DMS53 treated with DMSO at 0.1 percent for 48 hours (cell line): ENCODE measurements at regions not wholly inside any gene's neighbourhood (a gene's known extent, or its start where the extent isn't known, plus 50 kb on each side); places are given as distances from the start of the nearest gene placed in this dataset.

Experiments used
- DNase-seq: peaks from one replicate; lab custom pipeline; 2025; ENCODE audit not compliant: unreplicated experiment; lab: John Stamatoyannopoulos, UW

DNA sequence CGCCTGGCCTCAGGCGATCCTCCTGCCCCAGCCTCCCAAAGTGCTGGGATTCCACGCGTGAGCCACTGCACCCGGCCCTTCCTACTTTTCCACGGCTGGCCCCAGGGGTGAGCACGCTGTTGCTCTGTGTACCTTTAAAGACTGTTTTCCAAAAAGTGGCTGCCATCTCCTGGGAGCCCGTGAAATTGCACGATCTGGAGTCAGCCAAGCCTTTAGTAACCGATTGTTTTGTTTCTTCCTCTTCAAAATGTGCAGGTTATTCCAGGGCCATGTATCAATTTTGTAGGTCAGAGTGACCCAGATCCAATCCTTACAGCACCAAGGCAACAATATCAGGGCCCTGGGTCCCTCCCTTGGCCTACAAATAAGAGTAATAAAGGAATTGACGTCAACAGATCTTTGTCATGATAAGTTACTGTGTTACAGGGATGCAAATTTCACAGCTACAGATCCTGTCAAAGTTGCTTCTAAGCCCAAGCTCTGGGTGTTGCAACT, 135.6 kb upstream of the ZNF236 start:
- DNase-seq: peak; percentile 86

GRCh38 chr18:76685860-76686259, 136.5 kb upstream of the ZNF236 start:
- DNase-seq: no peak

DNA sequence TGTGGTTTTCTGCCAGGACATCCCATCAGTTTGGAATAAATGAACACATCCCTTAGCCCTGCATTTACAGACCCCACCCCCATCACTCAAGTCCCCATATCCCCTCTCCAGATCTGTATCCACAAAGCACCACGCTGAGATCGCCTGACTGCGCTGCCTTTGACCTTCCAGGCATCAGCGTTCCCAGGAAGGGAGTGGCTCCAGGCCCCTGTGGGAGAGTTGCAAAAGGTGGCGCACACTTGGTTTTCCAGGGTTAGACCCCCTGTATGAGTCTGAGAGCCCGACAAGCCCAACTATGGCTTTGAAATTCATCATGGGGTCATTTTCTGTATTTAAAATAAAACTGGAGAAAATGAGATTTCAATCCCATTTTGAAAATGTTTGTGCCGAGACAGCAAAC, 137.0 kb upstream of the ZNF236 start:
- DNase-seq: no peak

- DNase-seq: no peak
These were observed 138.1 kb upstream of the ZNF236 start for GRCh38 chr18:76684265-76684664.

DNA sequence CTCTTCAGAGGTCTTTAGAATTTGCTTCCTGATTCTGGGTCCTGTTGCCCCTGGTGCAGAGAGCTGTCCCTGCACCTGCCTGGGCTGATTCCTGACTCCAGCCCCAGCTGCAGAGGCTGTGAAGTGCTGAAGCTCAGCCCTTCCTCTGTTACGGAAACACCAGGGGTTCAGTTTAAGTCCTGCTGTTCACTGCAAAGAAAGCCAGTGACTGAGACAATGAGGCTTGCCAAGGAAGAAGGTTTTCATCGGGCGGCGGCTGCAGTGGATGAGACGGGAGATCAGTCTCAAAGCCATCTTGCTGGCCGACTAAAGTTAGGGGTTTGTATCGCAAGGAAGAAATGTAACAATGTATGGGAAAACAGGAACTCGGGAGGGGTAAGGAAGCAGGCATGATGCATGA, 142.4 kb upstream of the ZNF236 start:
- DNase-seq: no peak

- DNase-seq: no peak
These were observed 143.1 kb upstream of the ZNF236 start for GRCh38 chr18:76679259-76679658.

DNA sequence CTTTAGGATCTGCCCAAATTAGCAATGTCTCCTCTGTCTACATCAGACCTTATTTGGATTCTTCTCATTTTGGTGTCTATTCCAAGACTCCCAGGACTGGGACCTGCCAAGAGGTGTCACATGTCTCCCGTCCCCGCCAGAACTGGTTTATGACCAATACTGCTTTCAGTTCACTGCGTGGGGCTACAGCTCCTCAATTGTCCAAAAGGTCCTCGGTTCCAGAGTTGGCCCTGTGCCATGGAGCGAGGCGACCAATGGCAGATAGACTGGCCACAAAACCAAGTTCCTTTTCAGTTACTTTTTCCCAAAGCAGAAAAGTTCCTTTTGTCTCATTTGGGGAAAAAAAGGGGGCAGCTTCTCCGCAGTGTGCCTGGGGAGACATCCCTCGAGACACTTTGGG, 144.1 kb upstream of the ZNF236 start:
- no peak for DNase-seq

- no peak for DNase-seq
These were observed 147.8 kb upstream of the ZNF236 start for GRCh38 chr18:76674596-76674995.

DNA sequence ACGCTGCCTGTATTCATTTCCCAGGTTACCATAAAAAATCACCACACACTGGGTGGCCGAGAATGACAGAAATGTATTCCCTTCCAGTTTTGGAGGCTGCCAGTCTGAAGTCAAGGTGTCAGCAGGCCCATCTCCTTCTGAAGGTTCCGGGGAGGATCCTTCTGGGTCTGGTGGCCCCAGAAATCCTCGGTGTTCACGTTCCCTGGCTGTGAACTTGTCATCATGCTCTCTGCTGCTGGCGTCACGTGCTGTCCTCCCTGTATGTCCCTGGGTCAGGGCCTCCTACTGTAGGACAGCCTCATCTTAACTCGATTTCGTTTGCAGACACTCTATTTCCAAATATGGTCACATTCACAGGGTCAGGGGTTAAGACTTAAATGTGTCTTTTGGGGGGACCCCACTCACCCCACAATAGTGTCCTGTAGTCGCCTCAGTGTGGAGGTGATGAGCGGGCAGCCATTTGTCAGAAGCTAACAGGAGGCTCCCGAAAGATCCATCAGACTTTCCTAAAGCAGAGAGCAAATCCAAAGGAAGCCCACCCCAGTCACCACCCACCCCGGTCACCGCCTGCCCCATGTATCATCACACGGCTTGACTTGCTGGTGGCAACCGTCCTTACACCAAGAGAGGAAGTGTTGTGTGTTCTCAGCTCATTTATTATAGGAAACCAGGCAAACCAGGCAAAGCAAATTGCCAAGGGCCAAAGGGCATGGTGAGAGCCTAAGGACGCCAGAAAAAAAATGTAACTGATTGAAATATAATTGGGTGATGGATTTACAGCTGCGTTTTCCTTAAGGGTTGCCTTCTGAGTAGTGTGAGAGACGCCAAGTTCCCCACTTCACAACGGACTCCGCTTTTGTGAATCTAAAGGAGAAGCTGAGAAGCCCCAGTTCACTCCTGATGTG, 148.8 kb upstream of the ZNF236 start:
- DNase-seq: no peak

GRCh38 chr18:76672627-76673026, 149.7 kb upstream of the ZNF236 start:
- DNase-seq: peak; percentile 47

DNA sequence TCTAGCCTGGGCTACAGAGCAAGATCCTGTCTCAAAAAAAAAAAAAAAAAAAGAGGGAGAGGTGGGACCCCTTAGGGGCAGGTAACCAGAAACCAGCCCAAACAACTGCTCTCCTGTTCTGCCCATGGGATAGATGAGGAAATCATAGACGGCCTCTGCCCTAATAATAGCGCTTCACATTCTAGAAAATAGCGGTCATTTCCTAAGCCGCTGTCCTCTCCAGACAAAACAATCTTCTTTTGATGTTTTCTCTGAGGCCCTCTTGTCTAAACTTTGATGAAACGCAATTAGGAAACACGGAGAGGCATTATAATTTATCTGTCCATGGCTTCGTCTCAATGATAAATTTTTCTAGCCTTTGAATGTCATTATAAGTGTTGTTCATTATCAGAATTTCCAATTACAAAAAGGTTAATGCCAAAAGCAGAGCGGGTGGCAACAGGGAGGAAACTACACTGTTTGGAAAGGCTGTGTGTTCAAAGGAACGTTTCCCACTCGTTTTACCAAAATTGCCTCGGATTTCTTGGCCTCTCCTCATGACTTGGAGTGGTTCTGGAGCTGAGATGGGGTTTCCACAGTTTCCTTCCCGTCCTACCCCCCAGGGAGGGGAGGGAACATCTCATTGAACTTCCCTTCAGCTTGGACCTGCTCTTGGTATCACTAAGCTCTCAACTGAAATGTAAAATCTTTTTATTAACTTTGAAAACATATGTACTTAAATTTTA, 151.6 kb upstream of the ZNF236 start:
- DNase-seq: no peak

GRCh38 chr18:76668546-76668945, 153.8 kb upstream of the ZNF236 start:
- DNase-seq: no peak

DNA sequence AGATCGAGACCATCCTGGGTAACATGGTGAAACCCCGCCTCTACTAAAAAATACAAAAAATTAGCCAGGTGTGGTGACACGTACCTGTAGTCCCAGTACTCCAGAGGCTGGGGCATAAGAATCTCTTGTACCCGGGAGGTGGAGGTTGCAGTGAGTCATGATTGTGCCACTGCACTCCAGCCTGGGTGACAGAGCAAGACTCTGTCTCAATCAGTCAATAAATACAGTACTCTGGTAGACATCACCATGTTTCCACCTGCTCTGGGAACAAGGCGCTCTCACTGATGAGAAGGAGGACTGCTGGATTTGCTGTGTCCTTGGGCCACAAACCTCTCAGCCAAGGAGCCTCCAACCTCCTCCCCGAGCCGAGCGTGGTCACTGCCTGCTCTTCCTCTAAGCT, 154.2 kb upstream of the ZNF236 start:
- DNase-seq: no peak

GRCh38 chr18:76667603-76668002, 154.8 kb upstream of the ZNF236 start:
- no peak for DNase-seq

DNA sequence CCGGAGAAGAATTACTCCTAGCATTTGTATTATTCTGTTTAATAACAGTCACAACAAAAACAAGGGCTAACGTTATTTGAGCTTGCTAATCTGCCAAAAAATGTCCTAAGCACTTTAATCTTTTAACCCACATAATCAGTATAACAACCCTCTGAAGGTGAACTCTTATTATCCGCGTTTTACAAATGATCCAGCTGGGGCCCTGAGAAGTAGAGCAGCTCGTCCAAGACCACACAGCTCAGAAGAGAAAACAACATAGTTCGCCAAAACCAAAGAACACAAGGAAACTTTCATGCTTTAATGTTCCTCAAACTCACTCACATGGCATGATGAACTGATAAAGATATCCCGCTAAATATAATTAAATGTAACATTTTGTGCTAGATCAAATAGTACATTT, 159.7 kb upstream of the ZNF236 start:
- no peak for DNase-seq

DNA sequence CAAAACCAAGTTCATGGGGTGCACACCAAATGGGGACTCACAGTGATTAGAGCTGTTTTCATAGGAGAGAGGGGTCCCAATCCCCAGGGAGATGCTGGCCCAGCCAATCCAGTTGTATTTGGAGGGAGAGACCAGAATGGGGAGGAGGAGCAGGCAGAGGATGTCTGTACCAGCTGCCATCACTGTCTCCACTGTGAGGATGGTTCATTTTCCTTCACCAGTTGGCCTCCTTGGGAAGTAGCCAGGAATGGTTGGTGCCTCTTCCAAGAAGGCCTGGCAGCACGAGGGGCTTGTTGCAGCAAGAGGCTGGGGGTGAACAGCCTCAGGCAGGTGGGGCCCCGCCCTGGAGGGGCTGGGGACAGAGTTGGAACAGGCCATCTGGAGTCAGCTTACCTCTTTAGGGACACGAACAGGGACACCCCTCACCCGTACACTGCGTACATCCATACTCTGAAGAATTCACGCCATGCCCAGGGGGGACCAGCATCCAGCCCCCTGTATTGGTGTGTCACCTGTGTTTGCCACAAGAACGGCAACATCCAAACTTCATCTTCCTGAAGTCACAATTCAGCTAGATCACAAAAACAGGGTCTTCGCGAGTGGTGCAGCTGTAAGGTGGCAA, 161.7 kb upstream of the ZNF236 start:
- DNase-seq: no peak

DNA sequence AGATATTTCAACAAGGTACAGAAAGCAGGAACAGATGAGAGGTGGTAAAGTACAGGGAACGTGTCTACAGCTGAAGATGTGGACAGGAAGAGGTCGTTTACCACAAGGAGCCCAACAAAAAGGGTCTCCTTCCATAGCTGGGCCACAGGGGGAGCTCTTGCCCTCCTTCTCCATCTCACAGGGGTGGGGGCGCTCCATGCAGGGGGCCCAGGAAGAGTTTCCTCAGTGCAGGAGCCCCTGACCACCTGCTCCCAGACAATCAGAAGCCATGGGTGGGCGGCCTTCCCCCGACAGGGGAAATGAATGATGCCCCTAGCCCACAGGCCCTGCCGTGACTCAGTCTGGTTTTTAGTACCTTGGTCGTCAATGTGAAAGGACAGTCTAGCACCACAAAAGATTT, 163.6 kb upstream of the ZNF516 start:
- no peak for DNase-seq

GRCh38 chr18:76657911-76658470, 162.9 kb upstream of the ZNF516 start:
- DNase-seq: no peak

GRCh38 chr18:76656925-76657827, 162.1 kb upstream of the ZNF516 start:
- DNase-seq: no peak

DNA sequence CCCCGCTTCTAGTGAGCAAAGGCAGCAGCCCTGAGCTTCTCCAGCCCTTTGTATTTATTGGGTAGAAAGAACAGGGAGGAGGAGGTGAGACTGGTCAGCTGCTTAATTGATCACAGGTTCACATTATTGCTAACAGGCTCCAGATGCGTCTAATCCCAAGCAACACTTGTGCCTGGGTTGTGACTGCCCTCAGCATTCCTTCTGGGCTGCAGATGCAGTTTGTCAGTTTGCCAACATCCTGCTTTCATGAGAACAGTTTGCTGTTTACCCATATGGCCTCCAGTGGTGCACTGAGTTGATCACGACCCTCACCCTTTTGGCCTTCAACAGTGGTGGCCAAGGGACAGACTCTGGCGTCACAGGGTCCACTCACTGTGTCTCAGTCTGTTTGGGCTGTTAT, 159.5 kb upstream of the ZNF516 start:
- DNase-seq: no peak
